HCT116 (cell line): ENCODE measurements at regions not wholly inside any gene's neighbourhood (a gene's known extent, or its start where the extent isn't known, plus 50 kb on each side); places are given as distances from the start of the nearest gene placed in this dataset.

Source experiments
- ATAC-seq: fragments of 200-7000 bp; cut with Tn5 transposase; 2 replicates; pipeline ENCODE4 v1.9.1; 2020; ENCODE audit warnings: mild to moderate bottlenecking, moderate library complexity
- BruUV-seq: library from RNA; stranded (reverse); fragments of 400-500 nt; replicated peaks from 2 replicates; lab custom pipeline; 2021; lab: Mats Ljungman, UMichigan
- CTCF ChIA-PET: fragments of 300-600 bp; sonication (Branson Sonifier 250); formaldehyde crosslinking; loops from one replicate; lab custom pipeline; 2021; ENCODE audit warnings: antibody characterized with exemption; lab: Charles Lee
- POLR2A ChIA-PET: fragments of 300-600, 350-600 bp; sonication (Branson Sonifier 250); formaldehyde crosslinking; loops from one replicate; lab custom pipeline; 2021; ENCODE audit warnings: antibody characterized with exemption; lab: Charles Lee
- RAD21 ChIA-PET, 2 experiments: fragments of 300-600 bp; sonication (Branson Sonifier 250); formaldehyde crosslinking; loops; one replicate each; lab custom pipeline; 2023; ENCODE audit warnings: low total read pairs in 2 of 2; ENCODE audit not compliant: uncharacterized antibody in 2 of 2, unreplicated experiment in 2 of 2, low non-redundant PET in 1 of 2; lab: Charles Lee
- DNase-seq: peaks from one replicate; pipeline ENCODE4 v3.0.0-alpha.2; 2010; ENCODE audit warnings: low read depth, low spot score
- H2AFZ ChIP-seq: fragments of 200-600 bp; shearing (Covaris generic), sonication (generic); 2 replicates; pipeline ENCODE4 v1.6.1; 2017; ENCODE audit warnings: low read depth, mixed run types, mixed read lengths, antibody characterized with exemption, low read length; ENCODE audit not compliant: poor library complexity, severe bottlenecking
- H3K27ac ChIP-seq: 2 replicates; pipeline ENCODE4 v1.5.1; 2012; ENCODE audit warnings: low read depth, low read length
- H3K27me3 ChIP-seq: fragments of 200-600 bp; sonication (generic); 2 replicates; pipeline ENCODE4 v1.6.1; 2016; ENCODE audit warnings: mixed run types, low read length, mixed read lengths; ENCODE audit not compliant: insufficient read depth
- H3K36me3 ChIP-seq, 2 experiments: fragments of 200-500 bp in 1 of 2; fragments of 200-600 bp in 1 of 2; sonication (Bioruptor generic) in 1 of 2; sonication (generic) in 1 of 2; 2 replicates each; pipeline versions ENCODE4 v1.5.1 to v1.6.1; 2014 to 2016; ENCODE audit warnings: low read length in 2 of 2, inconsistent platforms in 1 of 2, mixed read lengths in 1 of 2, mixed run types in 1 of 2; ENCODE audit not compliant: insufficient read depth in 2 of 2, control insufficient read depth in 1 of 2
- H3K4me1 ChIP-seq, 2 experiments: fragments of 200-600 bp in 1 of 2; sonication (generic) in 1 of 2; 2 replicates each; pipeline versions ENCODE4 v1.5.1 to v1.6.1; 2012 to 2017; ENCODE audit warnings: low read length in 2 of 2, inconsistent platforms in 1 of 2, mild to moderate bottlenecking in 1 of 2, mixed read lengths in 1 of 2, mixed run types in 1 of 2, moderate library complexity in 1 of 2; ENCODE audit not compliant: insufficient read depth in 2 of 2, control insufficient read depth in 1 of 2
- H3K4me2 ChIP-seq: fragments of 200-600 bp; sonication (generic); 2 replicates; pipeline ENCODE4 v1.6.1; 2017; ENCODE audit warnings: mixed run types, low read length, mixed read lengths
- H3K4me3 ChIP-seq, 2 experiments: fragments of 200-600 bp in 1 of 2; sonication (generic) in 1 of 2; replicated peaks in 1 of 2; 2 replicates each; pipeline ENCODE4 v1.5.1; 2011 to 2016; ENCODE audit warnings: low read length in 2 of 2, control low read depth in 1 of 2, low read depth in 1 of 2, mild to moderate bottlenecking in 1 of 2, mixed read lengths in 1 of 2, mixed run types in 1 of 2
- H3K79me2 ChIP-seq: fragments of 200-600 bp; sonication (generic); 2 replicates; pipeline ENCODE4 v1.6.1; 2017; ENCODE audit warnings: mild to moderate bottlenecking, mixed run types, low read length, moderate library complexity, mixed read lengths; ENCODE audit not compliant: insufficient read depth
- H3K9ac ChIP-seq: fragments of 200-600 bp; sonication (generic); 2 replicates; pipeline ENCODE4 v1.6.1; 2016; ENCODE audit warnings: low read length, mixed read lengths
- H3K9me2 ChIP-seq: fragments of 200-600 bp; sonication (generic), shearing (Covaris generic); 2 replicates; pipeline ENCODE4 v1.6.1; 2017; ENCODE audit warnings: mixed run types, mild to moderate bottlenecking, moderate library complexity; ENCODE audit not compliant: insufficient read depth
- H3K9me3 ChIP-seq, 2 experiments: fragments of 200-500 bp in 1 of 2; fragments of 200-600 bp in 1 of 2; sonication (Bioruptor generic) in 1 of 2; sonication (generic) in 1 of 2; 2 replicates each; pipeline ENCODE4 v1.6.1; 2014 to 2017; ENCODE audit warnings: low read length in 2 of 2, mixed read lengths in 2 of 2, inconsistent platforms in 1 of 2, low read depth in 1 of 2, mild to moderate bottlenecking in 1 of 2, mixed run types in 1 of 2, moderate library complexity in 1 of 2; ENCODE audit not compliant: control insufficient read depth in 1 of 2, insufficient read depth in 1 of 2
- H4K20me1 ChIP-seq: fragments of 200-600 bp; sonication (generic), shearing (Covaris generic); 2 replicates; pipeline ENCODE4 v1.6.1; 2017; ENCODE audit warnings: mixed run types, mild to moderate bottlenecking, moderate library complexity; ENCODE audit not compliant: insufficient read depth
- CBX3 ChIP-seq: IDR thresholded peaks from 2 replicates; pipeline ENCODE4 v1.6.1; 2012; ENCODE audit warnings: low read depth
- CEBPB ChIP-seq: IDR thresholded peaks from 2 replicates; pipeline ENCODE4 v1.6.1; 2012; ENCODE audit warnings: low read depth
- ELF1 ChIP-seq: IDR thresholded peaks from 2 replicates; pipeline ENCODE4 v1.6.1; 2012; ENCODE audit warnings: low read depth, borderline replicate concordance
- EZH2 ChIP-seq: fragments of 200-600 bp; sonication (generic); IDR thresholded peaks from 2 replicates; pipeline ENCODE4 v1.6.1; 2017; ENCODE audit warnings: antibody characterized with exemption, mixed run types
- EZH2phosphoT487 ChIP-seq: fragments of 200-600 bp; IDR thresholded peaks from 2 replicates; pipeline ENCODE4 v1.6.1; 2018; ENCODE audit warnings: antibody characterized with exemption, borderline replicate concordance
- POLR2A ChIP-seq: IDR thresholded peaks from 2 replicates; pipeline ENCODE4 v1.7.0; 2011; ENCODE audit warnings: borderline replicate concordance; ENCODE audit not compliant: insufficient read depth, insufficient read length; ENCODE audit errors: extremely low read depth
- POLR2AphosphoS5 ChIP-seq: IDR thresholded peaks from 2 replicates; pipeline ENCODE4 v1.6.1; 2011; ENCODE audit warnings: mild to moderate bottlenecking, low read depth, low read length, moderate library complexity
- RAD21 ChIP-seq: IDR thresholded peaks from 2 replicates; pipeline ENCODE4 v1.6.1; 2012; ENCODE audit warnings: low read depth, mild to moderate bottlenecking
- SIN3A ChIP-seq: IDR thresholded peaks from 2 replicates; pipeline ENCODE4 v1.6.1; 2012; ENCODE audit warnings: low read depth
- SP1 ChIP-seq: IDR thresholded peaks from 2 replicates; pipeline ENCODE4 v1.6.1; 2012; ENCODE audit warnings: low read depth
- TCF7L2 ChIP-seq: IDR thresholded peaks from 2 replicates; pipeline ENCODE4 v1.7.0; 2011; ENCODE audit warnings: borderline replicate concordance, inconsistent platforms; ENCODE audit not compliant: insufficient read depth, insufficient read length; ENCODE audit errors: extremely low read depth
- YY1 ChIP-seq: IDR thresholded peaks from 2 replicates; pipeline ENCODE4 v1.6.1; 2011; ENCODE audit warnings: low read length, low read depth, moderate library complexity, mild to moderate bottlenecking; ENCODE audit not compliant: insufficient replicate concordance; ENCODE audit errors: extremely low read depth
- ZFX ChIP-seq: fragments of 450-650 bp; IDR thresholded peaks from 2 replicates; pipeline ENCODE4 v1.6.1; 2017
- intact Hi-C: fragments of 100-400 bp; cut with micrococcal nuclease; formaldehyde crosslinking; loops from 2 replicates; pipeline ENCODE4 v1.10.0; 2022
- TF ChIP-seq, protein P1 (sequence below): IDR thresholded peaks from 2 replicates; pipeline ENCODE4 v1.6.1; 2012; ENCODE audit warnings: low read depth
- TF ChIP-seq, protein P2 (sequence below): IDR thresholded peaks from 2 replicates; pipeline ENCODE4 v1.6.1; 2012
- TF ChIP-seq, protein P3 (sequence below): IDR thresholded peaks from 2 replicates; pipeline ENCODE4 v1.6.1; 2012

DNA sequence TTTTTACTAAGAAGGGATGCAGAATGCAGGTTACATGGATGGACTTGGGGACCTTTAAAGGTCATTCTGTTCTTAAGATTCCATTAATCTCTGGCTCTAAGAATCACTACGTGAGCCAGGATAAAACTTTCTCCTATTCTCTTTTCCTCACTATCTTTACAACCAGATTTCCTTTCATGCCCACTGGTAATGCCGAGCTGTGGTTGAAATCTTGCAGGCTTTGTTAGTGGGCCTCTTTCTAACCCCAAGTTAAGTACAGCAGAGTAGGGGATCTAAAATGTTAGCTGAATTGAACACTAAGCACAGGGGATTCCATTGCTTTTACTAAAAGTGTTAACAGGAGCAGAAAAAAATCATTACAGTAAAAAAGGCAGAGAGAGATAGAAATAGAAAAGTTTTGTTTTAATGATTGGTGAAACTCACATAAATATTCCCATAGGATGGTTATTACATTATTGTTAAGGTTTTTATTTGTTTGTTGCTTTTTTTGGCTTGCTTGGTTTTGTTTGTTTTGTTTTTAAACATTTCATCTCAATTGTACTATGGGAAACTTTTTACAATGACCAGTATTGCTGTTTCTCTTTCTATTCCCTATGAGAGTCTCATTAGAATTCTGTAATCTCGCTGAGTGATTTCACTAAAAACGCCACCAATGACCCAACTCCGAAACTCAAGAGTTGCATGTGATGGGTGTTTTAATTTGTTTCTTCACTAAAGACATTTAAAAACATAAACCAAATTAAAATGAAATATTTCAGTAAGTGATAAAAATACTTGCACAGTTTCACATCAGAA is 54.1 kb upstream of the HTATIP2 start:
- Histone ChIP-seq H3K4me1 (no peaks in the 10 kb centered on the region), H3K27ac (no peak overlapping the region), H3K36me3 (no peaks in the 10 kb centered on the region), H3K79me2 (no peaks in the 10 kb centered on the region), H3K27me3 (peaks cover 27% of the 10 kb centered on the region), H4K20me1 (no peaks in the 10 kb centered on the region), H3K4me2 (no peak overlapping the region), H3K9me2 (no peaks in the 10 kb centered on the region), H3K9ac (no peak overlapping the region), H3K9me3 (no peaks in the 10 kb centered on the region), H2AFZ (no peak overlapping the region), H3K4me3 (no peak overlapping the region)
- POLR2A ChIA-PET: no interaction called here
- ATAC-seq (no peak), DNase-seq (no peak)
- RAD21 ChIA-PET: no interaction called here
- CTCF ChIA-PET: no interaction called here
- intact Hi-C loops: no loop called here
- BruUV-seq: no TSS peak
- no peak for TF ChIP-seq CBX3
- TF ChIP-seq CEBPB: no peak
- no peak for TF ChIP-seq SP1
- TF ChIP-seq SIN3A: no peak
- TF ChIP-seq, protein P1, sequence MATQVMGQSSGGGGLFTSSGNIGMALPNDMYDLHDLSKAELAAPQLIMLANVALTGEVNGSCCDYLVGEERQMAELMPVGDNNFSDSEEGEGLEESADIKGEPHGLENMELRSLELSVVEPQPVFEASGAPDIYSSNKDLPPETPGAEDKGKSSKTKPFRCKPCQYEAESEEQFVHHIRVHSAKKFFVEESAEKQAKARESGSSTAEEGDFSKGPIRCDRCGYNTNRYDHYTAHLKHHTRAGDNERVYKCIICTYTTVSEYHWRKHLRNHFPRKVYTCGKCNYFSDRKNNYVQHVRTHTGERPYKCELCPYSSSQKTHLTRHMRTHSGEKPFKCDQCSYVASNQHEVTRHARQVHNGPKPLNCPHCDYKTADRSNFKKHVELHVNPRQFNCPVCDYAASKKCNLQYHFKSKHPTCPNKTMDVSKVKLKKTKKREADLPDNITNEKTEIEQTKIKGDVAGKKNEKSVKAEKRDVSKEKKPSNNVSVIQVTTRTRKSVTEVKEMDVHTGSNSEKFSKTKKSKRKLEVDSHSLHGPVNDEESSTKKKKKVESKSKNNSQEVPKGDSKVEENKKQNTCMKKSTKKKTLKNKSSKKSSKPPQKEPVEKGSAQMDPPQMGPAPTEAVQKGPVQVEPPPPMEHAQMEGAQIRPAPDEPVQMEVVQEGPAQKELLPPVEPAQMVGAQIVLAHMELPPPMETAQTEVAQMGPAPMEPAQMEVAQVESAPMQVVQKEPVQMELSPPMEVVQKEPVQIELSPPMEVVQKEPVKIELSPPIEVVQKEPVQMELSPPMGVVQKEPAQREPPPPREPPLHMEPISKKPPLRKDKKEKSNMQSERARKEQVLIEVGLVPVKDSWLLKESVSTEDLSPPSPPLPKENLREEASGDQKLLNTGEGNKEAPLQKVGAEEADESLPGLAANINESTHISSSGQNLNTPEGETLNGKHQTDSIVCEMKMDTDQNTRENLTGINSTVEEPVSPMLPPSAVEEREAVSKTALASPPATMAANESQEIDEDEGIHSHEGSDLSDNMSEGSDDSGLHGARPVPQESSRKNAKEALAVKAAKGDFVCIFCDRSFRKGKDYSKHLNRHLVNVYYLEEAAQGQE: no peak
- TF ChIP-seq RAD21: no peak
- TF ChIP-seq, protein P2, sequence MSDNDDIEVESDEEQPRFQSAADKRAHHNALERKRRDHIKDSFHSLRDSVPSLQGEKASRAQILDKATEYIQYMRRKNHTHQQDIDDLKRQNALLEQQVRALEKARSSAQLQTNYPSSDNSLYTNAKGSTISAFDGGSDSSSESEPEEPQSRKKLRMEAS: no peak
- TF ChIP-seq YY1: no peak
- TF ChIP-seq ZFX: no peak
- TF ChIP-seq ELF1: no peak
- no peak for TF ChIP-seq EZH2phosphoT487
- no peak for TF ChIP-seq EZH2
- TF ChIP-seq TCF7L2: no peak
- no peak for TF ChIP-seq POLR2AphosphoS5
- TF ChIP-seq POLR2A: no peak
- TF ChIP-seq, protein P3, sequence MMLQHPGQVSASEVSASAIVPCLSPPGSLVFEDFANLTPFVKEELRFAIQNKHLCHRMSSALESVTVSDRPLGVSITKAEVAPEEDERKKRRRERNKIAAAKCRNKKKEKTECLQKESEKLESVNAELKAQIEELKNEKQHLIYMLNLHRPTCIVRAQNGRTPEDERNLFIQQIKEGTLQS: no peak
